GM12891 (cell line): ENCODE measurements at regions not wholly inside any gene's neighbourhood (a gene's known extent, or its start where the extent isn't known, plus 50 kb on each side); places are given as distances from the start of the nearest gene placed in this dataset.

Source experiments
- POLR2A ChIP-seq: IDR thresholded peaks from 2 replicates; pipeline ENCODE4 v1.6.1; 2011; ENCODE audit warnings: low read depth, low read length, control low read depth
- TAF1 ChIP-seq: IDR thresholded peaks from 2 replicates; pipeline ENCODE4 v1.6.1; 2011; ENCODE audit warnings: low read depth, low read length, control low read depth

GRCh38 chr20:56750430-56750829, 121.3 kb downstream of the TFAP2C start:
- TF ChIP-seq TAF1 (no peak), POLR2A (no peak)
